ENCODE measurements at regions not wholly inside any gene's neighbourhood (a gene's known extent, or its start where the extent isn't known, plus 50 kb on each side); places are given as distances from the start of the nearest gene placed in this dataset.
A peak's percentile ranks its signal among the peaks of the same experiment; 100 is the strongest.

DNA sequence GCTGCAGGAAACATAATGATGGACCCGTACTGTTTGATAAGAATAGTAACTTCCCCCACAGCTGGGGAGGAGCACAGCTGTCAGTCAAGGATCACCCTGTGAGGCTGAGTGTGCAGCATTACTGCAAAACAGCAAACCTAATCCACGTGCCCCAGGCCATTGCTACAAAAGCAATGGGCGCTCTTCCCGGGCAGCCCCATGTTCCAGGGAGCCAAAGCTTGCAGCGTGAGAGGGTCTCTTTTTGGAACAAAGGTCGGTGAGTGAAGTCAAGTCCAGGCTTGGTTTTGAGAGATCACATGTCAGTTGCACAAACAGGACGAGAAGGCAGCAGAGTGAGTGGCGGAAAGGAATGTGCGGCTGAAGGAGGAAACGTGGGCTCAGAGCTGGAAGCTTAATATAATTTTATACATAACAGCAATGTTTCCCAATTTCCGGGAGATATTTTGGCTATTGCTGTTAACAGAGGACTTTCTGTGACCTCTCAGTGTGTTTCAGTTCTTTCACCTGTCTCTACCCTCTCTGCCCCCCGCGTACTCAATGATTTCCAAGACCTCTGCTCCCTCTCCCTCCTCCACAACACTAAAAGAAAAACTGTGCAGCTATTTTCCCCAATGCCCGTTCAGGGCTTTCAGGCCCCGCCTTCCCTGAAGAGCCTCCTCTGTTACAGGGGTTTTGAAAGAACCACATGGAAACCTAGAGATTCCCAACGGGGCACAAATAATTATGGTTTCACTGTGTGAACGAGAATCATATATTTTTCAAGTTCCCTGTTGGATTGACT, 128.9 kb downstream of the MTPAP start:
- H3K36me3 ChIP-seq (replicated peaks in 1 of 2; ENCODE audit: control insufficient read depth in 1 of 2, insufficient read depth in 2 of 2, low read length in 2 of 2): no peaks in the 10 kb centered on the region
- intact Hi-C loops (cut with micrococcal nuclease): no loop called here
- peaks cover 12 to 18% of the 10 kb centered on the region in 2 donors for H3K4me1 ChIP-seq (ENCODE audit: control insufficient read depth in 1 of 2, insufficient read depth in 2 of 2, low read length in 2 of 2)
- no peaks in the 10 kb centered on the region for H3K27me3 ChIP-seq (ENCODE audit: control insufficient read depth in 2 of 2, insufficient read depth in 2 of 2, low read length in 2 of 2)
- 2% methylated on average over 6 of the region's 17 CpGs for WGBS (ENCODE audit: insufficient coverage)
- peak overlapping the region; percentile 22 to 67 (median 26) for H3K4me3 ChIP-seq (replicated peaks in 1 of 3; ENCODE audit: low read depth in 2 of 3, low read length in 3 of 3)
- DNase-seq: peak in 2 of 3 donors; percentile 5
- TF ChIP-seq, protein P1, sequence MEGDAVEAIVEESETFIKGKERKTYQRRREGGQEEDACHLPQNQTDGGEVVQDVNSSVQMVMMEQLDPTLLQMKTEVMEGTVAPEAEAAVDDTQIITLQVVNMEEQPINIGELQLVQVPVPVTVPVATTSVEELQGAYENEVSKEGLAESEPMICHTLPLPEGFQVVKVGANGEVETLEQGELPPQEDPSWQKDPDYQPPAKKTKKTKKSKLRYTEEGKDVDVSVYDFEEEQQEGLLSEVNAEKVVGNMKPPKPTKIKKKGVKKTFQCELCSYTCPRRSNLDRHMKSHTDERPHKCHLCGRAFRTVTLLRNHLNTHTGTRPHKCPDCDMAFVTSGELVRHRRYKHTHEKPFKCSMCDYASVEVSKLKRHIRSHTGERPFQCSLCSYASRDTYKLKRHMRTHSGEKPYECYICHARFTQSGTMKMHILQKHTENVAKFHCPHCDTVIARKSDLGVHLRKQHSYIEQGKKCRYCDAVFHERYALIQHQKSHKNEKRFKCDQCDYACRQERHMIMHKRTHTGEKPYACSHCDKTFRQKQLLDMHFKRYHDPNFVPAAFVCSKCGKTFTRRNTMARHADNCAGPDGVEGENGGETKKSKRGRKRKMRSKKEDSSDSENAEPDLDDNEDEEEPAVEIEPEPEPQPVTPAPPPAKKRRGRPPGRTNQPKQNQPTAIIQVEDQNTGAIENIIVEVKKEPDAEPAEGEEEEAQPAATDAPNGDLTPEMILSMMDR (IDR thresholded peaks at IDR 0.05): no peak
- peak overlapping the region; percentile 77 for H2AFZ ChIP-seq (ENCODE audit: insufficient read depth, low read depth, low read length, poor library complexity, severe bottlenecking)
- H4K20me1 ChIP-seq (ENCODE audit: insufficient read depth, low read length): no peaks in the 10 kb centered on the region
- no peaks in the 10 kb centered on the region for H3K9me3 ChIP-seq (replicated peaks in 1 of 2; ENCODE audit: control insufficient read depth in 1 of 2, insufficient read depth in 1 of 2, low read length in 2 of 2)
- H3K27ac ChIP-seq (ENCODE audit: low read depth in 1 of 2, low read length in 2 of 2): peak overlapping the region; percentile 11 to 13
- peaks cover 0 to 2% (median 0%) of the 10 kb centered on the region in 3 donors for H3K27me3 Mint-ChIP-seq (ENCODE audit: low read depth in 3 of 3)
- no peaks in the 10 kb centered on the region for H3K79me2 ChIP-seq (ENCODE audit: insufficient read depth, low read length)
- peaks cover 35% of the 10 kb centered on the region for H3K4me1 Mint-ChIP-seq
- H3K4me2 ChIP-seq (replicated peaks; ENCODE audit: extremely low read depth, low read length, poor library complexity, severe bottlenecking): peak overlapping the region; percentile 77
- peak overlapping the region; percentile 45 for H3K9ac ChIP-seq (ENCODE audit: insufficient read depth, low read length, poor library complexity, severe bottlenecking)
- peak overlapping the region; percentile 88 to 98 for H3K4me3 Mint-ChIP-seq
- peaks cover 0 to 6% (median 0%) of the 10 kb centered on the region in 7 donors for H3K9me3 Mint-ChIP-seq
- H3K27ac Mint-ChIP-seq: peak overlapping the region in 6 of 7 donors; percentile 26 to 82 (median 56)
- no peaks in the 10 kb centered on the region for H3K36me3 Mint-ChIP-seq

DNA sequence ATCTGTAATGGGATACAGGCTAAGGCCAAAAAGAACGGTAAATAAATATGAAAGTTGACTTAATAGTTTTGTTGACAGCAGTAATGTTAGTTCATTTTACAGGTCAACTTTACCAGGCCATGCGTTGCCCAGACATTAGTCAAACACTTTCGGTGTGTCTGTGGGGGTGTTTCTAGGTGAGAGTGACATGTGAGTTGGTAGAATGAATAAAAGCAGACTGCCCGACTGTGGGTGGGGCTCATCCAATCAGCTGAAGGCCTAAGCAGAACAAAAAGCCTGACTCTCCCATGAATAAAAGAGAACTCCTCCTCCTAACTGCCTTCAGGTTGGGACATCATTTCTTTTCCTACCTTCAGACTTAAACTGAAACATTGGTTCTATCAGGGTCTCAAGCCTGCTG, 132.3 kb downstream of the MTPAP start:
- peaks cover 35% of the 10 kb centered on the region for H3K4me1 Mint-ChIP-seq
- no peak overlapping the region for H3K4me3 Mint-ChIP-seq
- intact Hi-C loops (cut with micrococcal nuclease): no loop called here

More for the DNA sequence above, 132.3 kb downstream of the MTPAP start:
- Mint-ChIP-seq H3K9me3 (peaks cover 0 to 11% (median 0%) of the 10 kb centered on the region in 7 donors), H3K27me3 (ENCODE audit: low read depth in 3 of 3) (peaks cover 0 to 2% (median 0%) of the 10 kb centered on the region in 3 donors), H3K27ac (no peak overlapping the region), H3K36me3 (no peaks in the 10 kb centered on the region)
- Histone ChIP-seq H3K36me3 (replicated peaks in 1 of 2; ENCODE audit: control insufficient read depth in 1 of 2, insufficient read depth in 2 of 2, low read length in 2 of 2) (no peaks in the 10 kb centered on the region), H4K20me1 (ENCODE audit: insufficient read depth, low read length) (no peaks in the 10 kb centered on the region), H3K4me3 (replicated peaks in 1 of 3; ENCODE audit: low read depth in 2 of 3, low read length in 3 of 3) (no peak overlapping the region), H2AFZ (ENCODE audit: insufficient read depth, low read depth, low read length, poor library complexity, severe bottlenecking) (no peak overlapping the region), H3K9ac (ENCODE audit: insufficient read depth, low read length, poor library complexity, severe bottlenecking) (no peak overlapping the region), H3K4me1 (ENCODE audit: control insufficient read depth in 1 of 2, insufficient read depth in 2 of 2, low read length in 2 of 2) (peaks cover 12 to 18% of the 10 kb centered on the region in 2 donors), H3K9me3 (replicated peaks in 1 of 2; ENCODE audit: control insufficient read depth in 1 of 2, insufficient read depth in 1 of 2, low read length in 2 of 2) (no peaks in the 10 kb centered on the region), H3K79me2 (ENCODE audit: insufficient read depth, low read length) (no peaks in the 10 kb centered on the region), H3K4me2 (replicated peaks; ENCODE audit: extremely low read depth, low read length, poor library complexity, severe bottlenecking) (no peak overlapping the region), H3K27me3 (ENCODE audit: control insufficient read depth in 2 of 2, insufficient read depth in 2 of 2, low read length in 2 of 2) (no peaks in the 10 kb centered on the region), H3K27ac (ENCODE audit: low read depth in 1 of 2, low read length in 2 of 2) (no peak overlapping the region)
- no CpG with 5 or more reads among the region's 4 CpGs for WGBS (ENCODE audit: insufficient coverage)
- TF ChIP-seq, protein P1 (IDR thresholded peaks at IDR 0.05): no peak
- no peak for DNase-seq
